Neural progenitor cell (in vitro differentiated cells): ENCODE measurements at regions not wholly inside any gene's neighbourhood (a gene's known extent, or its start where the extent isn't known, plus 50 kb on each side); places are given as distances from the start of the nearest gene placed in this dataset.
A peak's percentile ranks its signal among the peaks of the same experiment; 100 is the strongest.

Experiments
- DNase-seq: peaks from one replicate; pipeline ENCODE4 v3.0.0-alpha.2; 2016; ENCODE audit warnings: low spot score
- H2AFZ ChIP-seq: fragments of 200-600 bp; sonication (generic); replicated peaks from 2 replicates; pipeline ENCODE4 v1.6.1; 2016; ENCODE audit warnings: antibody characterized with exemption
- H3F3A ChIP-seq: fragments of 200-600 bp; sonication (generic); 2 replicates; pipeline ENCODE4 v1.6.1; 2016; ENCODE audit warnings: antibody characterized with exemption, low read depth
- H3K27ac ChIP-seq: fragments of 200-600 bp; sonication (generic); 2 replicates; pipeline ENCODE4 v1.5.1; 2016; ENCODE audit warnings: mild to moderate bottlenecking
- H3K27me3 ChIP-seq: fragments of 200-600 bp; sonication (generic); 2 replicates; pipeline ENCODE4 v1.6.1; 2016; ENCODE audit warnings: mild to moderate bottlenecking, moderate library complexity
- H3K36me3 ChIP-seq: fragments of 200-600 bp; sonication (generic); 2 replicates; pipeline ENCODE4 v1.5.1; 2016
- H3K4me1 ChIP-seq: fragments of 200-600 bp; sonication (generic); 2 replicates; pipeline ENCODE4 v1.6.1; 2016; ENCODE audit warnings: mixed run types
- H3K4me2 ChIP-seq: fragments of 200-600 bp; sonication (generic); 2 replicates; pipeline ENCODE4 v1.6.1; 2016
- H3K4me3 ChIP-seq: fragments of 200-600 bp; sonication (generic); 2 replicates; pipeline ENCODE4 v1.5.1; 2016
- H3K79me2 ChIP-seq: fragments of 200-600 bp; sonication (generic); 2 replicates; pipeline ENCODE4 v1.6.1; 2016; ENCODE audit warnings: low read depth
- H3K9ac ChIP-seq: fragments of 200-600 bp; sonication (generic); 2 replicates; pipeline ENCODE4 v1.6.1; 2016
- H3K9me3 ChIP-seq: fragments of 200-600 bp; sonication (generic); 2 replicates; pipeline ENCODE4 v1.5.1; 2016; ENCODE audit warnings: low read depth
- H4K20me1 ChIP-seq: fragments of 200-600 bp; sonication (generic); 2 replicates; pipeline ENCODE4 v1.6.1; 2016; ENCODE audit warnings: low read depth
- H3K27ac Mint-ChIP-seq: 3 replicates; pipeline ENCODE4 v1.8.0; 2021; ENCODE audit warnings: mixed read lengths
- H3K27me3 Mint-ChIP-seq: 2 replicates; pipeline ENCODE4 v1.8.0; 2022; ENCODE audit warnings: low read depth, mild to moderate bottlenecking, inconsistent platforms, moderate library complexity, mixed read lengths; ENCODE audit not compliant: insufficient read depth
- H3K36me3 Mint-ChIP-seq: 3 replicates; pipeline ENCODE4 v1.8.0; 2021; ENCODE audit warnings: mixed read lengths
- H3K4me1 Mint-ChIP-seq: 3 replicates; pipeline ENCODE4 v1.8.0; 2021; ENCODE audit warnings: mixed read lengths
- H3K4me3 Mint-ChIP-seq: 3 replicates; pipeline ENCODE4 v1.8.0; 2021; ENCODE audit warnings: mild to moderate bottlenecking, moderate library complexity, mixed read lengths
- H3K9me3 Mint-ChIP-seq: 3 replicates; pipeline ENCODE4 v1.8.0; 2020; ENCODE audit warnings: mixed read lengths
- CTCF ChIP-seq: fragments of 200-600 bp; sonication (generic); IDR thresholded peaks from 2 replicates; pipeline ENCODE4 v1.5.1; 2017; ENCODE audit warnings: antibody characterized with exemption, mild to moderate bottlenecking
- EZH2 ChIP-seq: fragments of 200-600 bp; sonication (generic); IDR thresholded peaks from 2 replicates; pipeline ENCODE4 v1.6.1; 2017; ENCODE audit warnings: antibody characterized with exemption, mild to moderate bottlenecking, moderate library complexity
- EZH2phosphoT487 ChIP-seq: fragments of 200-600 bp; sonication (generic); IDR thresholded peaks from 2 replicates; pipeline ENCODE4 v1.6.1; 2017; ENCODE audit warnings: antibody characterized with exemption

GRCh38 chr21:16187603-16188301 lies 458.0 kb downstream of the USP25 start:
- no peaks in the 10 kb centered on the region for H3K36me3 ChIP-seq
- H3K4me1 Mint-ChIP-seq, result peaks cover 30% of the 10 kb centered on the region
- no peaks in the 10 kb centered on the region for H3K79me2 ChIP-seq
- no peak overlapping the region for H3K27ac ChIP-seq
- TF ChIP-seq CTCF (no peak), EZH2phosphoT487 (no peak), EZH2 (no peak)
- DNase-seq, result no peak
- H4K20me1 ChIP-seq, result no peaks in the 10 kb centered on the region
- peaks cover 5% of the 10 kb centered on the region for H3K27me3 Mint-ChIP-seq
- H3K27ac Mint-ChIP-seq, result no peak overlapping the region
- H3K9me3 ChIP-seq, result no peaks in the 10 kb centered on the region
- H3K4me3 ChIP-seq, result no peak overlapping the region
- H3F3A ChIP-seq, result no peaks in the 10 kb centered on the region
- H3K4me3 Mint-ChIP-seq, result no peak overlapping the region
- H3K4me2 ChIP-seq, result no peak overlapping the region
- H3K36me3 Mint-ChIP-seq, result no peaks in the 10 kb centered on the region
- H2AFZ ChIP-seq, result no peak overlapping the region
- peaks cover 7% of the 10 kb centered on the region for H3K4me1 ChIP-seq
- H3K9me3 Mint-ChIP-seq, result peaks cover 6% of the 10 kb centered on the region
- H3K27me3 ChIP-seq, result no peaks in the 10 kb centered on the region
- H3K9ac ChIP-seq, result no peak overlapping the region

- no peak for TF ChIP-seq CTCF
- no peak for TF ChIP-seq EZH2phosphoT487
- TF ChIP-seq EZH2, result no peak
- DNase-seq, result no peak
- peaks cover 33% of the 10 kb centered on the region for H3K4me1 ChIP-seq
- H3K27ac Mint-ChIP-seq, result no peak overlapping the region
- peaks cover 9% of the 10 kb centered on the region for H3K9me3 Mint-ChIP-seq
- no peak overlapping the region for H3K4me3 ChIP-seq
- H4K20me1 ChIP-seq, result no peaks in the 10 kb centered on the region
- peaks cover 34% of the 10 kb centered on the region for H3K4me1 Mint-ChIP-seq
- no peaks in the 10 kb centered on the region for H3K79me2 ChIP-seq
- no peak overlapping the region for H3K4me2 ChIP-seq
- H3F3A ChIP-seq, result peaks cover 14% of the 10 kb centered on the region
- peaks cover 2% of the 10 kb centered on the region for H3K27me3 Mint-ChIP-seq
- no peak overlapping the region for H2AFZ ChIP-seq
- no peaks in the 10 kb centered on the region for H3K36me3 ChIP-seq
- no peaks in the 10 kb centered on the region for H3K27me3 ChIP-seq
- H3K27ac ChIP-seq, result no peak overlapping the region
- H3K9me3 ChIP-seq, result no peaks in the 10 kb centered on the region
- peaks cover 2% of the 10 kb centered on the region for H3K36me3 Mint-ChIP-seq
- no peak overlapping the region for H3K9ac ChIP-seq
- H3K4me3 Mint-ChIP-seq, result no peak overlapping the region
Measured at GRCh38 chr21:16192902-16193301, 463.1 kb downstream of the USP25 start.

GRCh38 chr21:16193496-16194094 lies 463.8 kb downstream of the USP25 start:
- Histone ChIP-seq H3K4me2 (peak overlapping the region; percentile 76), H3K9ac (no peak overlapping the region), H3F3A (peaks cover 14% of the 10 kb centered on the region), H3K4me3 (peak overlapping the region; percentile 29), H3K4me1 (peaks cover 33% of the 10 kb centered on the region), H3K9me3 (no peaks in the 10 kb centered on the region), H3K27me3 (no peaks in the 10 kb centered on the region), H3K36me3 (no peaks in the 10 kb centered on the region), H2AFZ (no peak overlapping the region), H3K79me2 (no peaks in the 10 kb centered on the region), H3K27ac (peak overlapping the region; percentile 79), H4K20me1 (no peaks in the 10 kb centered on the region)
- H3K4me1 Mint-ChIP-seq, result peaks cover 39% of the 10 kb centered on the region
- H3K4me3 Mint-ChIP-seq, result peak overlapping the region; percentile 96
- TF ChIP-seq CTCF (no peak), EZH2phosphoT487 (no peak), EZH2 (no peak)
- H3K36me3 Mint-ChIP-seq, result peaks cover 8% of the 10 kb centered on the region
- DNase-seq, result no peak
- peaks cover 15% of the 10 kb centered on the region for H3K9me3 Mint-ChIP-seq
- H3K27ac Mint-ChIP-seq, result peak overlapping the region; percentile 99
- peaks cover 4% of the 10 kb centered on the region for H3K27me3 Mint-ChIP-seq
